GM12892 (cell line): ENCODE measurements at regions not wholly inside any gene's neighbourhood (a gene's known extent, or its start where the extent isn't known, plus 50 kb on each side); places are given as distances from the start of the nearest gene placed in this dataset.

Source experiments
- POLR2A ChIP-seq: IDR thresholded peaks from 2 replicates; pipeline ENCODE4 v1.6.1; 2011; ENCODE audit warnings: low read depth, low read length, control low read depth
- POLR2AphosphoS5 ChIP-seq: IDR thresholded peaks from 2 replicates; pipeline ENCODE4 v1.6.1; 2011; ENCODE audit warnings: low read depth, low read length, control low read depth
- TAF1 ChIP-seq: IDR thresholded peaks from 2 replicates; pipeline ENCODE4 v1.6.1; 2011; ENCODE audit warnings: low read depth, mild to moderate bottlenecking, control low read depth, low read length, borderline replicate concordance

DNA sequence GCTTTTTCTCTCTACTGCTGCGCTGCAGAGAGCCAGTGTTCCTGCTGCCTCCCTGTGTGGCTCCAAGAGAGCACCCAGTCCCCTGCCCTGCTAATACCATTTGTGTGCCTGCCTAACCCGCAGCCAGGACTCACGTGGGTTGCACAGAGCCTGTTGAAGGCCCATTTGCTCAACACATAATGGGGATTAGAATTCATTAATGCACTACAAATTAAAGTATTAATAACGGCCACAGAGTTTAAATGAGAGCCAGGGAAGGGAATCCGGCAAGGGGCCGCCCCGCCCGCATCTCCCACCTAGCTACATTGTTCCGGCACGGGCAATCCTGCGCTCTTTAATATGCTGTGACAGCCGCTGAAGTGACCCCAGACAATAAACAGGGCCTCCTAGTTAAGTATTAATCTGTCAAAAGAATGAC lies 211.3 kb downstream of the NXPE2 start:
- no peak for TF ChIP-seq POLR2AphosphoS5
- TF ChIP-seq POLR2A = no peak
- TF ChIP-seq TAF1 = no peak
